Esophagus squamous epithelium (tissue), 5 donors: ENCODE measurements at regions not wholly inside any gene's neighbourhood (a gene's known extent, or its start where the extent isn't known, plus 50 kb on each side); places are given as distances from the start of the nearest gene placed in this dataset.

Experiments
- DNase-seq: peaks from one replicate; lab custom pipeline; 2025; lab: John Stamatoyannopoulos, UW
- H3K27ac ChIP-seq, 4 donors: fragments of 200-600 bp; sonication (generic); one replicate each; pipeline ENCODE4 v1.5.1; 2016 to 2019; ENCODE audit warnings: mild to moderate bottlenecking in 1 of 4
- H3K27me3 ChIP-seq, 4 donors: fragments of 200-600 bp; sonication (generic); 1 replicate in 3 of 4; 2 replicates in 1 of 4; pipeline versions ENCODE4 v1.5.1 to v1.6.0; 2017 to 2021; ENCODE audit warnings: antibody characterized with exemption in 1 of 4
- H3K36me3 ChIP-seq, 3 donors: fragments of 200-600 bp; sonication (generic); one replicate each; pipeline ENCODE4 v1.5.1; 2016 to 2019
- H3K4me1 ChIP-seq, 3 donors: fragments of 200-600 bp; sonication (generic); one replicate each; pipeline ENCODE4 v1.5.1; 2017 to 2019
- H3K4me3 ChIP-seq, 4 donors: fragments of 200-600 bp; sonication (generic); 1 replicate in 3 of 4; 2 replicates in 1 of 4; pipeline ENCODE4 v1.5.1; 2016 to 2019; ENCODE audit warnings: mild to moderate bottlenecking in 2 of 4, moderate library complexity in 1 of 4
- H3K9me3 ChIP-seq, 3 donors: fragments of 200-600 bp; sonication (generic); one replicate each; pipeline ENCODE4 v1.5.1; 2016 to 2019
- POLR2A ChIP-seq, 4 donors: fragments of 450-650 bp; IDR thresholded peaks; one replicate each; pipeline ENCODE4 v1.6.1; 2017; ENCODE audit warnings: antibody characterized with exemption in 4 of 4, mild to moderate bottlenecking in 4 of 4, moderate library complexity in 3 of 4
- WGBS, 2 donors: methylation state at CpG; one replicate each; pipeline ENCODE4 v1.1.5; 2018; 5-methylcytosine and 5-hydroxymethylcytosine counted together
- intact Hi-C: fragments of 100-400 bp; cut with DNase I; formaldehyde crosslinking; loops from one replicate; pipeline ENCODE4 v1.15.0; 2022
- TF ChIP-seq, protein P1 (sequence below), 6 experiments: fragments of 450-650 bp in 4 of 6; fragments of 200-600 bp in 2 of 6; sonication (generic) in 2 of 6; IDR thresholded peaks; one replicate each; pipeline ENCODE4 v1.5.1; 2016 to 2019; ENCODE audit warnings: antibody characterized with exemption in 6 of 6, mild to moderate bottlenecking in 4 of 6, moderate library complexity in 4 of 6
- donor health status: DM: yes; HTN: yes; CAD: no.

DNA sequence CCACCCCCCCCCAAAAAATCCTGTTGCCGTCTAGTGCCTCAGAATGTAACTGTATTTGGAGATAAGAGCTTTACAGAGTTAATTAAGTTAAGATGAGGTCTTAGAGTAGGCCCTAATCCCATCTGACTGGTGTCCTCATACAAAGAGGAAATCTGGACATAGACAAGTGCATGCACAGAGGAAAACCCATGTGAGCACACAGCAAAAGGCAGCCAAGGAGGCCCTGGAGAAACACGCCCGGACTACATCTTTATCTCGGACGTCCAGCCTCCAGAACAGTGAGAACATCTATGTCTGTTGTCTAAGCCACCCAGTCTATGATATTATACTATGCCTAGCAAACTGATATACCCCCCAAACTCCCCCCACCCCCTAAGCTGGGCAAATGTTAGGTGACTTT, 193.8 kb downstream of the KATNAL1 start:
- 66 to 73% methylated on average over 5 of the region's 5 CpGs for WGBS, 2 donors
- intact Hi-C loops = loop anchor here (5.0 to 10.0 kb wide), 4 partner anchors 189 to 609 kb away; no protein-coding TSS in a partner anchor
- Histone ChIP-seq H3K4me1 (peaks cover 0 to 46% (median 22%) of the 10 kb centered on the region in 3 donors), H3K27me3 (no peaks in the 10 kb centered on the region), H3K36me3 (no peaks in the 10 kb centered on the region), H3K9me3 (no peaks in the 10 kb centered on the region), H3K27ac (peak overlapping the region; percentile 57 to 83 (median 79)), H3K4me3 (no peak overlapping the region)
- TF ChIP-seq, protein P1, sequence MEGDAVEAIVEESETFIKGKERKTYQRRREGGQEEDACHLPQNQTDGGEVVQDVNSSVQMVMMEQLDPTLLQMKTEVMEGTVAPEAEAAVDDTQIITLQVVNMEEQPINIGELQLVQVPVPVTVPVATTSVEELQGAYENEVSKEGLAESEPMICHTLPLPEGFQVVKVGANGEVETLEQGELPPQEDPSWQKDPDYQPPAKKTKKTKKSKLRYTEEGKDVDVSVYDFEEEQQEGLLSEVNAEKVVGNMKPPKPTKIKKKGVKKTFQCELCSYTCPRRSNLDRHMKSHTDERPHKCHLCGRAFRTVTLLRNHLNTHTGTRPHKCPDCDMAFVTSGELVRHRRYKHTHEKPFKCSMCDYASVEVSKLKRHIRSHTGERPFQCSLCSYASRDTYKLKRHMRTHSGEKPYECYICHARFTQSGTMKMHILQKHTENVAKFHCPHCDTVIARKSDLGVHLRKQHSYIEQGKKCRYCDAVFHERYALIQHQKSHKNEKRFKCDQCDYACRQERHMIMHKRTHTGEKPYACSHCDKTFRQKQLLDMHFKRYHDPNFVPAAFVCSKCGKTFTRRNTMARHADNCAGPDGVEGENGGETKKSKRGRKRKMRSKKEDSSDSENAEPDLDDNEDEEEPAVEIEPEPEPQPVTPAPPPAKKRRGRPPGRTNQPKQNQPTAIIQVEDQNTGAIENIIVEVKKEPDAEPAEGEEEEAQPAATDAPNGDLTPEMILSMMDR (IDR thresholded peaks at IDR 0.05) = no peak
- DNase-seq = no peak

DNA sequence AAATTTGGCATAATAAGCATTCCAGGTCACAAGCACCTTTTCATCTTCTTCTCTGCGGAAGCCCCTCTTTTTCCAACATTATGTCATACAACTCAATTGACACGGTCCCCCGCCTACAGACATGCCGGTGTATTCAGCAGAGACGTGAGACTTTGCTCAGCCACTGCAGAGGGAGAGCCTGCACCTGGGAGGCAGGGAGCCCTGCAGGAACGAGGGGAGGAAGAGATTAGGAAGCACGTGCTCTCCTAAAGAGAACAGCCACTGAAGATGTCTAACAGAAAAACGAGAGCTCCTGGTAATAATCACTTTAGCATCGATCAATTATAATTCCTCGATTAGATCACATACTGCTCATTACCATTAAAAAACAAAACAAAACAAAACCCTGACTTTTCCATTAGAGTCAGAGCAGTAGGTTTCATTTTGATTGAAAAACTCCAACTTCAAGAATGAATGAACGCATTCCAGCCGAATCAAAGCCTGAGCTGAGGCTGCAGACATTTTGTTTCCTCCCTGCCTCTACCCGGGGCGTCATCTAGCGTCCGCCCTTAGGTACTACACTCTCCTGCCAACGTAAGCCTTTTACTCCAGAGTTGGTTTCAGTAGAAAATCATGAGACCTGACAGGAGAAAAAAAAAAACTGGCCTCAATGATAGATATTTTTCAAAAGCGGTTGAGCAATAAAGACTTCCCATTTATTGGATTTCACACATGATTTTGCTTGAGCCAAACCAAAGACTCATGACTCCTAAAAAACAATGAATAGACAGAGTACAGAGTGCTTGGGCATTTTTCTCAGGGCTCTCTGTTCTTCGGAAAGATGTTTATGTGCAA, 194.5 kb downstream of the KATNAL1 start:
- TF ChIP-seq, protein P1 (IDR thresholded peaks at IDR 0.05) = peak; percentile 90 to 100 (median 97)
- no peak for TF ChIP-seq POLR2A (IDR thresholded peaks at IDR 0.05)
- Histone ChIP-seq H3K4me3 (peak overlapping the region in 2 of 4 donors; percentile 18 to 26), H3K36me3 (no peaks in the 10 kb centered on the region), H3K27ac (peak overlapping the region in 3 of 4 donors; percentile 57 to 83 (median 81)), H3K9me3 (no peaks in the 10 kb centered on the region), H3K4me1 (peaks cover 0 to 49% (median 26%) of the 10 kb centered on the region in 3 donors), H3K27me3 (no peaks in the 10 kb centered on the region)
- 11 to 22% methylated on average over 17 of the region's 19 CpGs for WGBS, 2 donors
- no peak for DNase-seq
- intact Hi-C loops = loop anchor here (5.0 to 10.0 kb wide), 4 partner anchors 188 to 608 kb away; no protein-coding TSS in a partner anchor

DNA sequence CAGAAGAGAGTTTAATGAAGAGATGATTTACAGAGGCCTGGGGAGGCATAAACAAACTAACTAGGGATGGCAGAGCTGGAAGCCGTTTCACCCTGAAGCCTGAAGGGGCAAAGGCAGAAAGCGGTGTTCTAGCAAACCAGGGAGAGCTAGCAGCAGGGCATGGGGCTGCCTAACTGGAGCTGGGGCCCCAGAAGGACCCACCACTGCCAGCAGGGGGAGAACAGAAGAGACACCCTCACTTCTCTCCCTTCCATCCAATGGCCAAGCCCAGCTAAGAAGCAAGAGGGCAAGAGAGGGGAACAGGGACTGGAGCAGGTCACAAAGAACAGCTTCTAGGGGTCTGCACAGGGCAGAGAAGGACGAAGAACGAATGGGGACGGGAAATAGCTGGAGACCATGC, 195.5 kb downstream of the KATNAL1 start:
- Histone ChIP-seq H3K9me3 (no peaks in the 10 kb centered on the region), H3K27ac (no peak overlapping the region), H3K36me3 (no peaks in the 10 kb centered on the region), H3K4me3 (no peak overlapping the region), H3K27me3 (no peaks in the 10 kb centered on the region), H3K4me1 (peaks cover 0 to 49% (median 26%) of the 10 kb centered on the region in 3 donors)
- WGBS, 2 donors = 71 to 75% methylated on average over 5 of the region's 5 CpGs
- intact Hi-C loops = loop anchor here (5.0 to 10.0 kb wide), 4 partner anchors 187 to 607 kb away; no protein-coding TSS in a partner anchor
- DNase-seq = no peak
- TF ChIP-seq, protein P1 (IDR thresholded peaks at IDR 0.05) = peak in 2 of 6 experiments; percentile 5 to 18
- no peak for TF ChIP-seq POLR2A (IDR thresholded peaks at IDR 0.05)

DNA sequence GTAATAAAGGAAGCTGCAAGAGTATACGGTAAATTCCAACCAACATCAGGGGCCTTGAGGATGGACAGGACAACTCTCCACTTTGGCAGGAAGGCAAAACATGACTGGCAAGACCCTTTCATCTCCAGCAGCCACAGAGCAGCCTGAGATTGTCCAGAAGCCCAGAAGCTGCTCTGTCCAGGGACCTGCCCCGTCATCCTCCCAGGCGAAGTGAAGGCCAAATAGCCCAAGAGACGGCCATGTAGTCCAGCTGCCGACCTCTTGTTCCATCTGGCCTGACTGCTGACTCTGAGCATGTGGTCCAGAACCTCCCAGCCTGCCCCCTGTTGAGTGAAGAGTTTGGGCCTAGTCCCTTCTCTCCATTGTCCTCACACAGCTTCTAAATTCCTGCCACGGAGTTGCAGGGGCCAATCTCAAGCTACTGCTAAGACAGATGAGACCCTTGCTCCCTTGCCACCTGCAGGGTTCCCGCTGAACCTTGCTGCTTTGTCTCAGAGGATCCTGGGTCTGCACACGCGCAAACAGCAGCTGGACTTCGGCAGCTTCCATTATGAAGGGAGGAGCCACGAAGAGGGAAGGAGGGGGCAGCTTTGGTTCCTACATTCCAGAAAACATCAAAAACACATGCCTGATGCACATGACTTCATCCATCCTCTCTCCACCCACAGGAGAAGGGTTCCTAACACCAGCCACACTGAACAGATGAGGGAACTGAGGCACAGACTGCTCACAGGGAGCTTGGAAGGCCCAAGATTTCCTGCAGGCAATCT, 196.9 kb downstream of the KATNAL1 start:
- Histone ChIP-seq H3K36me3 (no peaks in the 10 kb centered on the region), H3K27me3 (no peaks in the 10 kb centered on the region), H3K27ac (no peak overlapping the region), H3K4me1 (peaks cover 0 to 44% (median 23%) of the 10 kb centered on the region in 3 donors), H3K9me3 (no peaks in the 10 kb centered on the region), H3K4me3 (no peak overlapping the region)
- no peak for DNase-seq
- no peak for TF ChIP-seq POLR2A (IDR thresholded peaks at IDR 0.05)
- TF ChIP-seq, protein P1 (IDR thresholded peaks at IDR 0.05) = no peak
- 80 to 87% methylated on average over 1 to 3 of the region's 11 CpGs for WGBS, 2 donors
- intact Hi-C loops = loop anchor here (5.0 to 10.0 kb wide), 4 partner anchors 186 to 606 kb away; no protein-coding TSS in a partner anchor
